ENCODE measurements at regions not wholly inside any gene's neighbourhood (a gene's known extent, or its start where the extent isn't known, plus 50 kb on each side); places are given as distances from the start of the nearest gene placed in this dataset.

DNA sequence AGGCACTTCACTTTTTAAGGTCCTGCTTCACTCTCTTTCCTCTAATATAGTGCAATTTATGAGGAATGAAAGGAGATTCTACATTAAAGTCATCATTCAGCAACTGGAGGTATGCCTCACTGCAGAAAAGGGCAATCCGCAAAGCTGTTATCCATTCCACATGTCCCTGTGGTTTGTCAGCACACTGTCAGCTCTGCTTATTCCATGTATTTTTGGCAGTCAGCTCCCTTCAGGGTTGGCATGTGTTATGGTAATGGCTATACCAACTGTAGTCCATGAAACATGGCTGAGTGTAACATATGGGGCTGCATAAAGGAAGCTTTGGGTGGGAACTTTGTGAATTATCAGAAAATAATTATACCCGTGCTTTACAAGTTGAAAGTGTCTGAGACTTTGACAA is 154.1 kb downstream of the GALC start:
- no peak for DNase-seq
- peaks cover 0 to 2% of the 10 kb centered on the region in 2 donors for H3K9me3 Mint-ChIP-seq
- ATAC-seq (replicated peaks) = no peak
- H3K27me3 Mint-ChIP-seq = no peaks in the 10 kb centered on the region
- no peak overlapping the region for H3K4me3 Mint-ChIP-seq
- H3K36me3 Mint-ChIP-seq = no peaks in the 10 kb centered on the region
- H3K27ac Mint-ChIP-seq = no peak overlapping the region
- H3K4me1 Mint-ChIP-seq = no peaks in the 10 kb centered on the region

DNA sequence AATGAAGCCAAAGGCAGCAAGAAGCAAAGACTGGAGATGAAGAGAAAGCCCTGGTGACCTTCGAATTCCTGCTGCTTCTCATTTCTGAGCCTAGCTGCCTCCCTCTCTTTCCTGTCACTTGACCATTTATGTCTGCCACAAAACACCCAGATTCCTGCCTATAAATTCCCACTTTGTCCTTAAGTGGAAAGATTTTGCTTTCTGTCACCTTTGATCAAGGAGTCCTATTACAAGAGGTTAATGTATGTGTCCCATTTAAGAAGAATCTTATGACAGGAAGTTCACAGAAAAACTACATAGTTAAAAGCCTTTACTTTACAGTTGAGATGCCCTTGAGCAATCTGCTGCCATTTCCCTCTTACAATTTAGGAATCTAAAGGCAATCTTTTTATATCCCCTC is 155.7 kb downstream of the GALC start:
- H3K27me3 Mint-ChIP-seq = no peaks in the 10 kb centered on the region
- no peak overlapping the region for H3K27ac Mint-ChIP-seq
- DNase-seq = no peak
- H3K36me3 Mint-ChIP-seq = no peaks in the 10 kb centered on the region
- no peak overlapping the region for H3K4me3 Mint-ChIP-seq
- peaks cover 0 to 3% of the 10 kb centered on the region in 2 donors for H3K9me3 Mint-ChIP-seq
- no peaks in the 10 kb centered on the region for H3K4me1 Mint-ChIP-seq
- ATAC-seq (replicated peaks) = no peak

DNA sequence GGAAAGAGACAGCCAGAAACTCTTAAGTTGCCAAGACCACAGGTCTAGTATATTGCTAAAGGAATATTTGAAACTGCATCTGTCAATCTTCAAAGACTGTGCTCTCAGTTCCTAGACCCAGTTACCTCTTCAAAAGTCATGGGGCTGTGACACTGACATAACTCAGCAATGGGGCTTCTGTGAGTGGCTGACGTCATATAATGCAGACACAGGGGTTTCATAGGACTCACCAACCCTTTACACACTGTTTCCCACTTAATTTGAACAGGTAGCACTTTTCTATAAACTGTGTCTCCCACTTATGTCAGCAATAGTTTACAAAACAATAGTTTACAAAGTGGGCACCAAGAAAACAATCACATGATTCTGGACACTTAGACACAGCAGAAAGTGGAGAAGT is 158.4 kb downstream of the GALC start:
- no peaks in the 10 kb centered on the region for H3K36me3 Mint-ChIP-seq
- no peaks in the 10 kb centered on the region for H3K4me1 Mint-ChIP-seq
- H3K27me3 Mint-ChIP-seq = peaks cover 6 to 7% of the 10 kb centered on the region in 2 donors
- ATAC-seq (replicated peaks) (no peak), DNase-seq (no peak)
- H3K9me3 Mint-ChIP-seq = peaks cover 0 to 1% of the 10 kb centered on the region in 2 donors
- no peak overlapping the region for H3K4me3 Mint-ChIP-seq
- H3K27ac Mint-ChIP-seq = no peak overlapping the region

DNA sequence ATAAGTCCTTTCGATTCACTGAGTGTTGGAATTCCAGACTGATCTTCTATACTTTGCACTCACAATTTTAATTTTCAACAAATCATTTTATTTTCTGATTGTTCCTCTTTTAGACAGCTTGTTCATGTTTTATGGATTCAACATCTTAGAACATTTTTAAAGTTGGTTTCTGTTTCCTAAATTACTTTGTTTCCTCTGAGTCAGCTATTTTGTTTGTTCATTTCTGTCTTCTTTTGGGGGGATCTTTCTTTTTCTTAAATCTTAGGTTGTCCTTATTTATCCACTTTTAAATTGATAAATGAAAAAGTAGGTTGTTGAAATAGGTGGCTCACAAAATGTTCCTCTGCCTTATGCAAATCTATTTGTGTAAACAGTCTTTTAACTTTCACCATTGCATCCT is 160.0 kb downstream of the GALC start:
- no peak for DNase-seq
- Mint-ChIP-seq H3K4me1 (no peaks in the 10 kb centered on the region), H3K27ac (no peak overlapping the region), H3K4me3 (no peak overlapping the region), H3K36me3 (no peaks in the 10 kb centered on the region), H3K9me3 (peaks cover 0 to 1% of the 10 kb centered on the region in 2 donors), H3K27me3 (peaks cover 6 to 7% of the 10 kb centered on the region in 2 donors)
- no peak for ATAC-seq (replicated peaks)

GRCh38 chr14:87830443-87831096 is 162.4 kb downstream of the GALC start:
- H3K27ac Mint-ChIP-seq = no peak overlapping the region

GRCh38 chr14:87829543-87829942 is 163.4 kb downstream of the GALC start:
- H3K36me3 Mint-ChIP-seq = no peaks in the 10 kb centered on the region
- H3K27ac Mint-ChIP-seq = no peak overlapping the region
- no peak for ATAC-seq (replicated peaks)
- peaks cover 0 to 1% of the 10 kb centered on the region in 2 donors for H3K9me3 Mint-ChIP-seq
- peaks cover 6 to 7% of the 10 kb centered on the region in 2 donors for H3K27me3 Mint-ChIP-seq
- H3K4me3 Mint-ChIP-seq = no peak overlapping the region
- DNase-seq = no peak
- H3K4me1 Mint-ChIP-seq = no peaks in the 10 kb centered on the region

More at GRCh38 chr14:87830443-87831096, 162.4 kb downstream of the GALC start:
- Mint-ChIP-seq H3K9me3 (peaks cover 0 to 1% of the 10 kb centered on the region in 2 donors), H3K4me1 (no peaks in the 10 kb centered on the region), H3K27me3 (peaks cover 6 to 7% of the 10 kb centered on the region in 2 donors), H3K36me3 (no peaks in the 10 kb centered on the region), H3K4me3 (no peak overlapping the region)
- ATAC-seq (replicated peaks) = no peak
- DNase-seq = no peak

DNA sequence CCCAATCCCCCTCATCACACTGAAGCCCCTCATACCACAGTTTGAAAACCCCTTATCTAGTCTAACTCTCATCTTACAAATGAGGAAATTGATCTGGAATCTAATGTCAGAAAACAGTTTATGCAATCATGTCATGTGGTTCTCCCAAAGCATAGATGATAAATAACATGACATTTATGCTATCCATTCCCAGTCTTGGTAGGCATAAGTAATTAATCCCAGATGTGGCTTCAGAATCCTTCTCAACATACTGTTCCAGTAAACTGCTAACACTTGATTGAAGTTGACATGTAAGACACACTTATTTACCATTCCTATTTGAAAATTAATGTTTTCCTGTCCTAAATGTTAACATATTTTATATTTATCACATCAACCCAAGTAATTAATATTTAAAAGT is 168.7 kb downstream of the GALC start:
- no peak overlapping the region for H3K27ac Mint-ChIP-seq
- no peaks in the 10 kb centered on the region for H3K36me3 Mint-ChIP-seq
- H3K27me3 Mint-ChIP-seq = no peaks in the 10 kb centered on the region
- H3K9me3 Mint-ChIP-seq = no peaks in the 10 kb centered on the region
- H3K4me3 Mint-ChIP-seq = no peak overlapping the region
- H3K4me1 Mint-ChIP-seq = no peaks in the 10 kb centered on the region
- DNase-seq (no peak), ATAC-seq (replicated peaks) (no peak)

DNA sequence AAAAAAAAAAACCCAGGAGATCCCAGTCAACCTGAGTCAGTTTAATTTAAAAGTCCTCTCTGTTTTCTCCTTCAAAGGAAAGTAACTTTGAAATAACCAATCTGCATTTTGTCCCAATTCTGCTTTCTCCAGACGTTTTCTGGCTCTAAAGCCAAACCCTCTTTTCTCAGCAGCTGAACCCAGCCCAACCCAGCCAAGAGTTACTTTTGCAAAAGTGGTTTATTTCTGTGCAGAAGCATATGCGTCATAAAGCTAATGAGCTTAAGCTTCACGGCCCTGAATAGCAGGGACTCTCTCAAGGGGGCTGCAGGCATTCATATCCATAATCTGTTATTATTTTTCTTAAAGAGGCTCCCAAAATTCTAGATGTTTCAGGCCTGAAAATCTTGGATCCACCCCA is 176.6 kb downstream of the GALC start:
- ATAC-seq (replicated peaks) = no peak
- Mint-ChIP-seq H3K4me1 (no peaks in the 10 kb centered on the region), H3K27me3 (peaks cover 7 to 8% of the 10 kb centered on the region in 2 donors), H3K4me3 (no peak overlapping the region), H3K27ac (no peak overlapping the region), H3K9me3 (peaks cover 10 to 16% of the 10 kb centered on the region in 2 donors), H3K36me3 (no peaks in the 10 kb centered on the region)
- no peak for DNase-seq

DNA sequence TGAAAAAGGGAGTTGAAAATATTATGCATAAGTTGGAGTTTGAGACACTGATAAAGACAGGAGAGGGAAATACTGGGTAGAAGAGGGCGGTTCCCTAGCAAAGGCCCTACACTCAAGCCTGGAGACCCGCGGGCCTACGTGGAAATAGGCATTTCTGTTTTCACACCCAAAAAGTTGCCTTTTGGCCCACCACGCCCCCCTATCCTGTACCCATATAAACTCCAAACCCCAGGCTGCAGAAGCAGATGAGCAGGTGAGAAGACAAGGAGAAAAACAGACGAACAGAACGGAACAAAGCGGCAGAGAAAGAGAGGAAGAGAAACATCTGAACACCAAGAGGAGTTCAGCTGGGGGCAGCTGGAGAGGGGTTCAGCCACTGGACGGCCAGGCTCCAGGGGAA is 177.9 kb downstream of the GALC start:
- DNase-seq = no peak
- Mint-ChIP-seq H3K4me1 (no peaks in the 10 kb centered on the region), H3K27me3 (peaks cover 7 to 8% of the 10 kb centered on the region in 2 donors), H3K4me3 (no peak overlapping the region), H3K9me3 (peaks cover 10 to 16% of the 10 kb centered on the region in 2 donors), H3K36me3 (no peaks in the 10 kb centered on the region), H3K27ac (no peak overlapping the region)
- no peak for ATAC-seq (replicated peaks)

- ATAC-seq (replicated peaks) = no peak
- peaks cover 5% of the 10 kb centered on the region in 2 donors for H3K27me3 Mint-ChIP-seq
- H3K4me3 Mint-ChIP-seq = no peak overlapping the region
- H3K9me3 Mint-ChIP-seq = peaks cover 7 to 12% of the 10 kb centered on the region in 2 donors
- H3K36me3 Mint-ChIP-seq = no peaks in the 10 kb centered on the region
- no peaks in the 10 kb centered on the region for H3K4me1 Mint-ChIP-seq
- no peak for DNase-seq
- no peak overlapping the region for H3K27ac Mint-ChIP-seq
These were observed 179.3 kb downstream of the GALC start for GRCh38 chr14:87813686-87814085.

DNA sequence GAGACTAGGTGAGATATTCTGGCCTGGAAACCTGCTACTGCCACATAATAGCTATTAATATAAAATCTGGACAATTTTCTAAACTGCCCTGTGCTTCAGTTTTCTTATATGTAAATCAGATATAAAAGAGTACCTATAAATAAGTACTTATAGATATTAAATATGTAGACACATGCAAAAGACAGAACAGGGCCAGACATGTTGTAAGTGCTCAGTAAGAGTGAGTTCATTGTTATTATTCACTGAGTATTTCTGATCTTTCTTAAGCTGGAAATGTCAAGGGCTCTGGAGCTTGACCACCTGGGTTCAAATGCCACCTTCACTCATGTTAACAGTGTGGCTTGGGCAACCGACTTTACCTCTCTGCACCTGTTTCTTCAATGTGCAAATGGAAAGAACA is 179.8 kb downstream of the GALC start:
- H3K36me3 Mint-ChIP-seq = no peaks in the 10 kb centered on the region
- H3K4me3 Mint-ChIP-seq = no peak overlapping the region
- no peak for ATAC-seq (replicated peaks)
- H3K27ac Mint-ChIP-seq = no peak overlapping the region
- peaks cover 3 to 10% of the 10 kb centered on the region in 2 donors for H3K9me3 Mint-ChIP-seq
- H3K27me3 Mint-ChIP-seq = peaks cover under 1% of the 10 kb centered on the region in 2 donors
- H3K4me1 Mint-ChIP-seq = no peaks in the 10 kb centered on the region
- DNase-seq = no peak

DNA sequence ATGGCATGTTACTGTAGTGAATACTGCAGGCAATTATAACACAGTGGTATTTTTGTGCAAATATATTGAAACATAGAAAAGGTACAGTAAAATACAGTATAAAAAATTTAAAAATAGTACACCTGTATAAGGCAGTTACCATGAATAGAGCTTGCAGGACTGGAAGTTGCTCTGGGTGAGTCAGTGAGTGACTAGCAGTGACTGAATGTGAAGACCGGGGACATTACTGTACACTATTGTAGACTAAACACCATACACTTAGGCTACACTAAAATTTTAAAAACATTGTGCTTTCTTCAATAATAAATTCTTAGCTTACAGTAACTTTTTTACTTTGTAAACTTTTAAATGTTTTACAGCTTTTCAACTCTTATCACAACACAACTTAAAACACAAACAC is 181.7 kb downstream of the GALC start:
- H3K27ac Mint-ChIP-seq = no peak overlapping the region
- H3K4me3 Mint-ChIP-seq = no peak overlapping the region
- DNase-seq (no peak), ATAC-seq (replicated peaks) (no peak)
- H3K9me3 Mint-ChIP-seq = peaks cover 2 to 4% of the 10 kb centered on the region in 2 donors
- H3K4me1 Mint-ChIP-seq = no peaks in the 10 kb centered on the region
- no peaks in the 10 kb centered on the region for H3K27me3 Mint-ChIP-seq
- H3K36me3 Mint-ChIP-seq = no peaks in the 10 kb centered on the region

DNA sequence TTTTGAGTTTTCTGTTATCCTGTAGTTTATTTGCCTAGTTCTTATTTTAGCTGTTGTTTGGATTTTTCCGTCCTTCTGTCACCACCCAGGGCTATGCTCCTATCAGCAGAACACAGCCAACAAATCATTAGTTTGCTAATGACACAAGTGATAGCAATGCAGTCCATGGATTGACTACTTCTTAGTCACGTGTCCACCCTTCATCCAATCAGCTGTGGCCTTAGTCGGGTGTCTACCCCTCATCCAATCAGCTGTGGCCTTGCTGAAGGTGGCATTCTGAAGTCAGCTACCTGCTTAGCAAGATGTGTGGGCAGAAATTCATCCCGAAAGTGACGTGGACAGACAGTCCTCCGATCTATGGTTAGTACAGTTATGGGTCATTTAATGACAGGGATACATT is 182.3 kb downstream of the GALC start:
- Mint-ChIP-seq H3K9me3 (peaks cover 3 to 4% of the 10 kb centered on the region in 2 donors), H3K27ac (no peak overlapping the region), H3K4me3 (no peak overlapping the region), H3K4me1 (no peaks in the 10 kb centered on the region), H3K36me3 (no peaks in the 10 kb centered on the region), H3K27me3 (no peaks in the 10 kb centered on the region)
- ATAC-seq (replicated peaks) (no peak), DNase-seq (no peak)

DNA sequence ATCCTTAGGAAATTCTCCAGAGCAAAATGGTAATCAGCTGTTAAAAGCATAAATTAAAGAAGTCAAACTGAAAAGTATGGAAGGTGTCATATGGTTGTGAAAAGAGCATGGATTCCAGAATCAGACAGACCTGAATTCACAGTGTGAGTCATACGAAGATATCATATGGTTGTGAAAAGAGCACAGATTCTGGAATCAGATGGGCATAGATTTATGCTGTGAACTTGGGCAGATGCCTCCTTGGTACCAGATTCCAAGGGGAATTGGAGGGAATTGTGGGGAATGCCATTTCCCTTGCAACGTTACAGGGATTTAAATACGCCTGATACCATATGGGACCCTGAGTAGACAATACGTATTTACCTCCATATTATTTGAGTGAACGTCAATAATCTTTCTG is 183.7 kb downstream of the GALC start:
- Mint-ChIP-seq H3K27ac (no peak overlapping the region), H3K4me3 (no peak overlapping the region), H3K4me1 (peaks cover 0 to 11% of the 10 kb centered on the region in 2 donors), H3K36me3 (no peaks in the 10 kb centered on the region), H3K27me3 (no peaks in the 10 kb centered on the region), H3K9me3 (peaks cover 8 to 12% of the 10 kb centered on the region in 2 donors)
- DNase-seq = no peak
- no peak for ATAC-seq (replicated peaks)

DNA sequence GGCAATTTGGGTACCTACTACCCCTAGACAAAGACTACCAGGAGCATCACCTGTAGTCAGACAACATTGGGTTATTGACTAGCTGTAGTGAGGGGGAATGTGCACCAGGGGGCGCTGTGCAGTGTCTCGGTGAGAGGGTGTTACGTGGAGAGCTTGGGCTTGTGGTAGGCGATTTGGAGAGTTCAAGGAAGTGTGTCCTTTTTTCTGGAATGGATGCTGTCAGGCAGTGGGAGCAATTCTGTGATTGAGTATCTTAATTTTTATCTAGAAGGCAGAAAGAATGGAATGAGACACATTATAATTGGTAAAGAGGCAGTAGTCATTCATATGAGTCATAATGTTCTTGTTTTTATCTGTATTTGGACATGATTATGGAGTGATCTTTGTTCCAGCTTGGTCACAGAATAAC is 187.7 kb downstream of the GALC start:
- H3K4me1 Mint-ChIP-seq = peaks cover 0 to 12% of the 10 kb centered on the region in 2 donors
- no peak overlapping the region for H3K27ac Mint-ChIP-seq
- H3K9me3 Mint-ChIP-seq = peaks cover 8 to 14% of the 10 kb centered on the region in 2 donors
- no peak for DNase-seq
- no peak overlapping the region for H3K4me3 Mint-ChIP-seq
- H3K36me3 Mint-ChIP-seq = no peaks in the 10 kb centered on the region
- ATAC-seq (replicated peaks) = peak; percentile 49 to 67
- peaks cover 0 to 5% of the 10 kb centered on the region in 2 donors for H3K27me3 Mint-ChIP-seq
